Esophagus (tissue), 2 donors: ENCODE measurements at regions not wholly inside any gene's neighbourhood (a gene's known extent, or its start where the extent isn't known, plus 50 kb on each side); places are given as distances from the start of the nearest gene placed in this dataset.
A peak's percentile ranks its signal among the peaks of the same experiment; 100 is the strongest.
"Not testable (repeated sequence)": the region's sequence is repeated elsewhere in the genome, so short reads cannot be mapped to it uniquely, and the experiment has no call there.

Experiments used
- H3K27ac ChIP-seq, 2 donors: one replicate each; pipeline ENCODE4 v1.5.1; 2013; ENCODE audit warnings: low read depth in 2 of 2, mild to moderate bottlenecking in 2 of 2, inconsistent platforms in 1 of 2, low read length in 1 of 2, moderate library complexity in 1 of 2
- H3K27me3 ChIP-seq, 2 donors: one replicate each; pipeline ENCODE4 v1.6.1; 2013; ENCODE audit warnings: low read length in 2 of 2, control low read depth in 1 of 2, mild to moderate bottlenecking in 1 of 2; ENCODE audit not compliant: insufficient read depth in 2 of 2, control insufficient read depth in 1 of 2
- H3K36me3 ChIP-seq, 2 donors: one replicate each; pipeline ENCODE4 v1.6.1; 2013; ENCODE audit warnings: low read length in 1 of 2; ENCODE audit not compliant: control insufficient read depth in 2 of 2, insufficient read depth in 2 of 2
- H3K4me1 ChIP-seq, 2 donors: one replicate each; pipeline ENCODE4 v1.6.1; 2013; ENCODE audit warnings: low read length in 1 of 2; ENCODE audit not compliant: control insufficient read depth in 2 of 2, insufficient read depth in 2 of 2
- H3K4me3 ChIP-seq, 2 donors: one replicate each; pipeline ENCODE4 v1.5.1; 2013; ENCODE audit warnings: low read length in 2 of 2, mild to moderate bottlenecking in 2 of 2, low read depth in 1 of 2, moderate library complexity in 1 of 2
- H3K9me3 ChIP-seq, 2 donors: one replicate each; pipeline ENCODE4 v1.6.1; 2013; ENCODE audit warnings: mild to moderate bottlenecking in 2 of 2, low read depth in 1 of 2, low read length in 1 of 2, moderate library complexity in 1 of 2; ENCODE audit not compliant: control insufficient read depth in 2 of 2, insufficient read depth in 1 of 2
- WGBS, 2 donors: extraction: QIAGEN DNeasy Blood & Tissue Kit; methylation state at CpG; one replicate each; pipeline ENCODE4 v1.1.7; 2013; 5-methylcytosine and 5-hydroxymethylcytosine counted together
- donor health status: healthy with polysubstance abuse.
- donor health status: Bipolar disorder and iron deficiency.

DNA sequence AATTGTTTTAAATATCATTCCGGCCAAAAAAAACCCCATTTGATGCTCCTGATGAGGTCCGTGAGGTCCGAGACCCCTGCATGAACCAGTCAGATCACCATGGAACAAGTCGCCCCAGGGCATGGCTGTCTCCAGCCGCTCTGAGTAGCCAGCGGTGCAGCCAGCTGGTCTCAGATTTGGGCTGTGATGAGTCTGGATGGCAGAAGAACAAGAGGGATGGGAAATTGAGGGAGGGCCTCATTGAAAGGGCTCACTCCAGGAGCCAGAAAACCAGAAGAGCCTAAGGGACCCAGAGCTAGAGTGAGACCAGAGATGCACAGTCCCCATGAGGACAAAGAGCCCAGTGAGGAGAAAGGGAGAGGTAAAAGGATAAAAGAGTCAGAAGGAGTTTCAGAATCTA, 174.0 kb downstream of the TOMM20 start:
- Histone ChIP-seq H3K4me3 (no peak overlapping the region), H3K9me3 (no peaks in the 10 kb centered on the region), H3K27ac (peak overlapping the region in 1 of 2 donors; percentile 41), H3K36me3 (no peaks in the 10 kb centered on the region), H3K27me3 (no peaks in the 10 kb centered on the region), H3K4me1 (peaks cover 3 to 6% of the 10 kb centered on the region in 2 donors)
- WGBS, 2 donors = 97% methylated on average over 6 of the region's 6 CpGs

DNA sequence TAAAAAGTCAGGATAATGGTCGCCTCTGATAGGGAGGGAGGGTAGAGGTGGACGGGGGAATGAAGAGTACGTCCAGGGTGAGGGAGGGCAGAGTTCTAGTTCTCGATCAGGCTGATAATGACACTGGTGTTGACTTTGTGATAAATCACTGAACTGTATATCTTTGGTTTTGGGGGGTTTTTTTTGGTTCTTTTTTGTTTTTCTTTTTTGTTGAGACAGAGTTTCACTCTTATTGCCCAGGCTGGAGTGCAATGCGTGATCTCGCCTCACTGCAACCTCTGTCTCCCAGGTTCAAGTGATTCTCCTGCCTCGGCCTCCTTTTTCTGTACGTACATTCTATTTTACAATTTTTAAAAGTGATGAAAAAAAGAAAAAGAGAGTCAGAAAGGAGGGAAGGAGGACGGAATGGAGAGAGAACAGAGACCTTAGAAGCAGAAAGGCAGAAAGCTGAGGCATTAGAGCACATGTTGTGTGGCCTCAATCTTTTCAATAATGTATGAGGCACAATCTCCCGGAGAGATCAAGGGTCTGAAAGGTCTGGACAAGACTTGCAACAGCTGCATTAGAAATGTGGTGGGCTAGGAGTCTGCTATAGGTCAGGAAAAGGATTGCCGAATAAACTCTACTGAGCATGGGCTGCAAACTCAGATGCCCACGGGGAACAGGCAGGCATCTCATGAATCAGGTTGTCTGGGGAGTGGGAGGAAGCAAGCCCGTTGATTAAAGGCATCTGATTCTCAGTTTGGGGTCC, 174.8 kb downstream of the TOMM20 start:
- Histone ChIP-seq H3K4me1 (peaks cover 3 to 6% of the 10 kb centered on the region in 2 donors), H3K36me3 (no peaks in the 10 kb centered on the region), H3K9me3 (no peaks in the 10 kb centered on the region), H3K27ac (peak overlapping the region in 1 of 2 donors; percentile 31), H3K4me3 (no peak overlapping the region), H3K27me3 (no peaks in the 10 kb centered on the region)
- 85 to 88% methylated on average over 13 of the region's 13 CpGs for WGBS, 2 donors

DNA sequence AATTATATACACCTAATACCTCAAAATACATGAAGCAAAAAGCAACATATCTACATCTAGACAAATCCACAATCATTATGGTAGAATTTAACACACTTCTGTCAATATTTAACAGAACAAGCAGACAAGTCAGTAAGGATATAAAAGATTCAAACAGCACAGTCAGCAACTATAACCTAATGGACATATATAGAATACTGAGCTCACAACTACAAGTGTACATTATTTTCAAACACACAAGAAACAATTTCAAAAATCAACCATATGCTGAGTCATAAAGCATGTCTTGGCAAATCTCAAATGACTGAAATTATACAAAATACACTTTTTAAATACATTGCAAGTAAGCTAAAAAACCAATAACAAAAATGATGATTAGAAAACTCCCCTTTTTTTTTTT, 178.0 kb downstream of the TOMM20 start:
- Histone ChIP-seq H3K27me3 (no peaks in the 10 kb centered on the region), H3K9me3 (no peaks in the 10 kb centered on the region), H3K4me1 (peaks cover 0 to 4% of the 10 kb centered on the region in 2 donors), H3K27ac (no peak overlapping the region), H3K36me3 (no peaks in the 10 kb centered on the region), H3K4me3 (no peak overlapping the region)

DNA sequence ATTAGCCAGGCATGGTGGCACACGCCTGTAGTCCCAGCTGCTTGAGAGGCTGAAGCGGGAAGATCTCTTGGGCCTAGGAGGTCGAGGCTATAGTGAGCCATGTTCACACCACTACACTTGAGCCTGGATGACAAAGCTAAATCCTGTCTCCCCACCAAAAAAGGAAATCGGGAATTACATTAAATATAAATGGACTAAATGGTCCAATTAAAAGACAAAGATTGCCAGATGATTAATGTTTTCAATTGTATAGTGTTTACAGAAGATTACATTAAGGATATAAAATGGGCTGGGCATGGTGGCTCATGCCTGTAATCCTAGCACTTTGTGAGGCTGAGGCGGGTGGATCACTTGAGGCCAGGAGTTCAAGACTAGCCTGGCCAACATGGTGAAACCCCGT, 179.1 kb downstream of the TOMM20 start:
- not testable (repeated sequence) for H3K27me3 ChIP-seq, H3K27ac ChIP-seq, H3K4me1 ChIP-seq, H3K9me3 ChIP-seq, H3K36me3 ChIP-seq, H3K4me3 ChIP-seq
- WGBS, 2 donors = 94 to 95% methylated on average over 6 of the region's 6 CpGs

DNA sequence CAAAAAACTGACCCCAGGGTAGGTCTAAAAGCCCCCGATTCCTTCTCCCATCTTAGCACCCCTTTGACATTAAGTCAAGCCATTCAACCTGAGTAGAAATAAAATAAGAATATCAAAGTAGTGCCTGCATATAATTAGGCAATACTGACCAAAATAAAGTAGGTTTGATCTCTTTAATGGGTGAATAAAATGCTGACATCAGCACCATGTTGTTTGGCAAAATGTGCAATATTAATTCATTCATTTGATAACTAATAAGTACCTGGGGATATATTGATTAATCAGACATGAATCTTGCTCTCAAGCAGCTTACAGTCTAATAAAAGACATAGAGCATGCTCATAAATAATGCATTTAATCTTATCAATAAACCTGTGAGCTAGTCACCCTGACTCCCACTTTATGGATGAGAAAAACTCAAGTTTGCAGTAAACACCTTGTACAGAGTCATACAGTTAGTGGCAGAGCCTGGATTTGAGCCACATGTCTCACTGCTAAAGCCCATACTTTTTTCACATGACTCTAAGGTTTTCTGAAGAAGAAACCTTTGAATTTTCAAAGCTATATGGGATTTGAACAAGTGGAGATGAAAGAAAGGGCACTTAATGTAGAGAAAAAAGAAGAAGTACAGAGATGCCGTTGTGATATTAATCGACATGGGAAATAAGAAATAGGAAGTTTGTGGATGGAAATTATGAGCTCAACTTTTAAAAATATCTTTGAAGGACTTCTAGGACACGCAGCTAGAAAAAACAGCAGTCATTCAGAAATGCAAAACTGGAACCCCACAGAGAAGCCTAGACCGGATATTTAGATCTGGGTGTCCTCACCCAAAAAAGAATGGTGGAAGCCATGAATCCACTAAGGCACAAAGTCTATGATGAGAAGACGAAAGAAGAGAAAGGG, 183.9 kb downstream of the TOMM20 start:
- Histone ChIP-seq H3K4me3 (no peak overlapping the region), H3K4me1 (peaks cover 0 to 2% of the 10 kb centered on the region in 2 donors), H3K27ac (no peak overlapping the region), H3K9me3 (no peaks in the 10 kb centered on the region), H3K36me3 (no peaks in the 10 kb centered on the region), H3K27me3 (no peaks in the 10 kb centered on the region)
- WGBS, 2 donors = 74 to 79% methylated on average over 6 of the region's 6 CpGs

DNA sequence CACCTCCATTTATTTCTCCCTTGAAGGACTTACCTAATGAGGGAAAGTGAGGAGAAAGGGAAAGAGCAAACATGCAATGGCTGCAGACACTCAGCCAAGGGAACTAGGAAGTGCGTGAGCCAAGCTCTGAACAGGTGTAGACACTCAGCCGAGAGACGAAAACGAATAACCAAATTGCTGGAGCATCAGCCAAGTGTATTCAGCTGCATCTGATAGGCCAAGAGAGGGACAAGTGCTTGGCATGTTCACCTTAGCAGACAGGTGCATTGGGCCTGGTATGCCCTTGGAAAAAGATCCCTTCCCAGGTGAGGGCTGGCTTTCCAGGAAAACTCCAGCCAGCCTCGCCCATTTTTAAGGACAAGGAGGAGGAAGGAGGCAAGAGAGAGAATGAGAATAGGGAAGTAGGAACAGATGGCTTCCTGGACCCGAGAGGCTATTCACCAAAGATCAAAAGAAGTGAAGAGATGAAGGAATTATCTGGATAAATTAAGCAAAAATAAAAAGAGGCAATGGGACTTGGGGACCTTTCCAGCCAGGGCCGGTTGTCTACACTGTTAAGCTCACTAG, 184.7 kb downstream of the TOMM20 start:
- no peaks in the 10 kb centered on the region for H3K9me3 ChIP-seq
- H3K27me3 ChIP-seq = no peaks in the 10 kb centered on the region
- peaks cover 0 to 2% of the 10 kb centered on the region in 2 donors for H3K4me1 ChIP-seq
- 79% methylated on average over 7 of the region's 7 CpGs for WGBS, 2 donors
- no peaks in the 10 kb centered on the region for H3K36me3 ChIP-seq
- no peak overlapping the region for H3K4me3 ChIP-seq
- no peak overlapping the region for H3K27ac ChIP-seq

DNA sequence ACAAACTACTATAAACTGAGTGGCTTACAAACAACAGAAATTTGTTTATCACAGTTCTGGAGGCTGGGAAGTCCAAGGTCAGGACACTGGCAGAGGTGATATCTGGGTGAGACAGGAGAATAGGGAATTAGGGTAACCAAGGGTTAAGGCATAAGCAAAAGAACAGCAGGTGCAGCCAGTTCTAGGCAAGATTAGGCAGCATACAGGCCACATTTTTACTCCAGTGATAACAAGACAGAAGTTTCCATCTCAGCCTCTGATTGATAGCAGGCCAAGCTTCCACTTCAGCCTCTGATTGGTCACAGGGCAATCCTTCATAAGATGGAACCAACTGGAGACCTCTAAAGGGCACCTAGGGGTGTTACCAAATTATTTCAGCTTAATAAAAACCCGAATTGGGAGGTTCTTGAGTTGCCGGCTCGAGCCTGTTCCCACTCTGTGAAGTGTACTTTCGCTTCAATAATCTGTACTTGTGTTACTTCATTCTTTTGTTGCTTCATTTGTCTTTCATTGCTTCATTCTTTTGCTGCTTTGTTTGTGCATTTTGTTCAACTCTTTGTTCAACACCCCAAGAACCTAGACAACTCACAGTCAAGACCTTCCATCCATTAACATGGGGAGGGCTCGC, 185.6 kb downstream of the TOMM20 start:
- Histone ChIP-seq H3K4me3 (no peak overlapping the region), H3K27ac (no peak overlapping the region), H3K36me3 (no peaks in the 10 kb centered on the region), H3K4me1 (peaks cover 0 to 2% of the 10 kb centered on the region in 2 donors), H3K9me3 (no peaks in the 10 kb centered on the region), H3K27me3 (no peaks in the 10 kb centered on the region)
- 78 to 95% methylated on average over 5 of the region's 5 CpGs for WGBS, 2 donors

DNA sequence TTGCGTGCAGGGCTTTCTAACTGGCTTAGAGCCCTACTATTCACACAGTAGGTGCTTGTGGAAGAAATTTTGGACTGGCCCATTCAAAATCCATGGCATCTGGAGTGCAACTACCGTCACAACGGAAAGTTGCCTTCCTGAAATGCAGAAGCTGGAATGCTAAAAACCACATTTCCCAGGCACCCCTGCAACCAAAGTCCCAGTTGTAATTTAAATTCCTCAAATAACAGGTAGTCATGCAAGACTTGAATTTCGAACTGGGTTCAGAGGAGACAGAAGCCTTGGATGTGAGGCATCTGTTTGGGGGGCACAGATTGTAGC, 186.7 kb downstream of the TOMM20 start:
- H3K4me3 ChIP-seq = no peak overlapping the region
- H3K9me3 ChIP-seq = no peaks in the 10 kb centered on the region
- WGBS, 2 donors = 89 to 94% methylated on average over 4 of the region's 4 CpGs
- no peaks in the 10 kb centered on the region for H3K27me3 ChIP-seq
- no peak overlapping the region for H3K27ac ChIP-seq
- peaks cover 0 to 2% of the 10 kb centered on the region in 2 donors for H3K4me1 ChIP-seq
- H3K36me3 ChIP-seq = no peaks in the 10 kb centered on the region

DNA sequence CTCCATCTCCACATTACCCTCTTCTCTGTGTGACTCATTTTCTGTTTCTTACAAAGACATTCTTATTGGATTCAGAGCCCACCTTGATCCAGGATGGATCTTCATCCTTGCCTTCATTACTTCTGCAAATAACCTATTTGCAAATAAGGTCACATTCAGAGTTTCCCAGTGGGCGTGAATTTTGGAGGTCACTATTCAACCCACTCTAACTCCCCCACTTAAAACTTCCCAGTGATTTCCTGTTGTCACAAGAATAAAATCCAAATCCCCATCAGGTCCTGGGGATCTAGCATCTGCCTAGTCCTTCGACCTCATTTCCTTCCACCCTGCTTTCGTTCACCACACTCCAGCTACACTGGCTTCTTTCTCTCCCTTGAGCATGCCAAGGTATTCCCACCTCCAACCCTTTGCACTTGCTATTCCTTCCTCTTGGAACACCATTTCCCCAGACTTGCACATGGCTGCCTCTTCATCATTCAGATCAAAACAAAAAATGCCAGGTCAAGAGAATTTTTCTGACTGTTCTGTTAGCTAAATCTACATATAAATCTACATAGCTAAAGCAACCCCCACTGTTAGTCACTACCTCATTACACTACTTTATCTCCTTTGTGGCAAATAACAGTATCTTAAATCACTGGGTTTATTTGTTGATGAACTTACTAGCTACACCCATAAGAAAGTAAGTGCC, 187.2 kb downstream of the TOMM20 start:
- H3K4me1 ChIP-seq = peaks cover 0 to 2% of the 10 kb centered on the region in 2 donors
- no peak overlapping the region for H3K27ac ChIP-seq
- WGBS, 2 donors = 87 to 90% methylated on average over 3 of the region's 3 CpGs
- no peaks in the 10 kb centered on the region for H3K9me3 ChIP-seq
- no peak overlapping the region for H3K4me3 ChIP-seq
- no peaks in the 10 kb centered on the region for H3K36me3 ChIP-seq
- no peaks in the 10 kb centered on the region for H3K27me3 ChIP-seq
